H9 (cell line): ENCODE measurements at regions not wholly inside any gene's neighbourhood (a gene's known extent, or its start where the extent isn't known, plus 50 kb on each side); places are given as distances from the start of the nearest gene placed in this dataset.

Source experiments
- DNase-seq: peaks from one replicate; pipeline ENCODE4 v3.0.0-alpha.2; 2017
- H2AFZ ChIP-seq: one replicate; pipeline ENCODE4 v1.6.1; 2013; ENCODE audit warnings: mild to moderate bottlenecking, low read length, control low read depth, moderate library complexity
- H2AK5ac ChIP-seq: 2 replicates; pipeline ENCODE4 v1.6.1; 2013; ENCODE audit warnings: low read length, control low read depth, mixed read lengths; ENCODE audit not compliant: insufficient read length
- H2BK120ac ChIP-seq: one replicate; pipeline ENCODE4 v1.6.1; 2013; ENCODE audit warnings: low read depth, mild to moderate bottlenecking, low read length, control low read depth, inconsistent platforms; ENCODE audit not compliant: poor library complexity, severe bottlenecking
- H2BK12ac ChIP-seq: 2 replicates; pipeline ENCODE4 v1.6.1; 2013; ENCODE audit warnings: low read length, control low read depth, mixed read lengths, low read depth; ENCODE audit not compliant: insufficient read length
- H2BK15ac ChIP-seq: 2 replicates; pipeline ENCODE4 v1.6.1; 2013; ENCODE audit warnings: low read depth, low read length, control low read depth
- H2BK20ac ChIP-seq: one replicate; pipeline ENCODE4 v1.6.1; 2013; ENCODE audit warnings: low read depth, mild to moderate bottlenecking, low read length, control low read depth, inconsistent platforms; ENCODE audit not compliant: poor library complexity, severe bottlenecking
- H2BK5ac ChIP-seq: 2 replicates; pipeline ENCODE4 v1.6.1; 2013; ENCODE audit warnings: low read length, control low read depth, mixed read lengths; ENCODE audit not compliant: insufficient read length
- H3K14ac ChIP-seq: 2 replicates; pipeline ENCODE4 v1.6.1; 2013; ENCODE audit warnings: low read length, control low read depth; ENCODE audit not compliant: insufficient read depth
- H3K18ac ChIP-seq: 2 replicates; pipeline ENCODE4 v1.6.1; 2013; ENCODE audit warnings: low read depth, mild to moderate bottlenecking, mixed read lengths, low read length, control low read depth; ENCODE audit not compliant: insufficient read length
- H3K23ac ChIP-seq: 2 replicates; pipeline ENCODE4 v1.6.1; 2013; ENCODE audit warnings: low read length, control low read depth, mixed read lengths, low read depth; ENCODE audit not compliant: insufficient read length
- H3K23me2 ChIP-seq: 2 replicates; pipeline ENCODE4 v1.6.1; 2013; ENCODE audit warnings: low read depth, mild to moderate bottlenecking, mixed read lengths, low read length, control low read depth; ENCODE audit not compliant: insufficient read length, poor library complexity, severe bottlenecking
- H3K27ac ChIP-seq: 2 replicates; pipeline ENCODE4 v1.5.1; 2013; ENCODE audit warnings: low read length, control low read depth, mixed read lengths, low read depth; ENCODE audit not compliant: insufficient read length
- H3K27me3 ChIP-seq: 2 replicates; pipeline ENCODE4 v1.6.1; 2013; ENCODE audit warnings: low read length, control low read depth, inconsistent platforms; ENCODE audit not compliant: insufficient read depth
- H3K4ac ChIP-seq: 2 replicates; pipeline ENCODE4 v1.6.1; 2013; ENCODE audit warnings: low read depth, mild to moderate bottlenecking, control low read depth, inconsistent platforms, low read length, moderate library complexity
- H3K4me1 ChIP-seq: 2 replicates; pipeline ENCODE4 v1.6.1; 2013; ENCODE audit warnings: low read length, control low read depth, inconsistent platforms; ENCODE audit not compliant: insufficient read depth
- H3K4me2 ChIP-seq: 2 replicates; pipeline ENCODE4 v1.6.1; 2013; ENCODE audit warnings: low read length, control low read depth, mixed read lengths; ENCODE audit not compliant: insufficient read length, insufficient read depth
- H3K56ac ChIP-seq: 2 replicates; pipeline ENCODE4 v1.6.1; 2013; ENCODE audit warnings: low read depth, mild to moderate bottlenecking, mixed read lengths, low read length, control low read depth; ENCODE audit not compliant: insufficient read length
- H3K79me1 ChIP-seq: 2 replicates; pipeline ENCODE4 v1.6.1; 2013; ENCODE audit warnings: low read depth, mild to moderate bottlenecking, moderate library complexity, low read length, control low read depth, inconsistent platforms; ENCODE audit not compliant: insufficient read depth, poor library complexity, severe bottlenecking
- H3K79me2 ChIP-seq: 2 replicates; pipeline ENCODE4 v1.6.1; 2013; ENCODE audit warnings: low read length, control low read depth, inconsistent platforms; ENCODE audit not compliant: insufficient read depth
- H3K9ac ChIP-seq: 2 replicates; pipeline ENCODE4 v1.6.1; 2013; ENCODE audit warnings: low read length, control low read depth, mixed read lengths; ENCODE audit not compliant: insufficient read length; ENCODE audit errors: extremely low read depth
- H3K9me3 ChIP-seq: one replicate; pipeline ENCODE4 v1.6.1; 2013; ENCODE audit warnings: low read depth, low read length, inconsistent platforms; ENCODE audit not compliant: control insufficient read depth
- H3T11ph ChIP-seq: one replicate; pipeline ENCODE4 v1.6.1; 2013; ENCODE audit warnings: mild to moderate bottlenecking, low read length, control low read depth, inconsistent platforms
- H4K20me1 ChIP-seq: one replicate; pipeline ENCODE4 v1.6.1; 2013; ENCODE audit not compliant: control insufficient read depth, insufficient read length, insufficient read depth
- H4K5ac ChIP-seq: 2 replicates; pipeline ENCODE4 v1.6.1; 2013; ENCODE audit warnings: low read depth, mild to moderate bottlenecking, mixed read lengths, low read length, control low read depth; ENCODE audit not compliant: insufficient read length
- H4K8ac ChIP-seq: replicated peaks from 2 replicates; pipeline ENCODE4 v1.6.1; 2013; ENCODE audit warnings: low read length, control low read depth, mixed read lengths, low read depth; ENCODE audit not compliant: insufficient read length
- H4K91ac ChIP-seq: 2 replicates; pipeline ENCODE4 v1.6.1; 2013; ENCODE audit warnings: low read depth, mild to moderate bottlenecking, moderate library complexity, mixed read lengths, low read length, control low read depth; ENCODE audit not compliant: insufficient read length
- H3K27ac Mint-ChIP-seq, 3 experiments: 2 replicates in 2 of 3; 3 replicates in 1 of 3; pipeline ENCODE4 v1.8.0; 2020 to 2021; ENCODE audit warnings: mixed read lengths in 3 of 3, mild to moderate bottlenecking in 1 of 3, moderate library complexity in 1 of 3
- H3K27me3 Mint-ChIP-seq: 2 replicates; pipeline ENCODE4 v1.8.0; 2021; ENCODE audit warnings: low read depth, mild to moderate bottlenecking, moderate library complexity, mixed read lengths
- H3K36me3 Mint-ChIP-seq, 3 experiments: 2 replicates in 2 of 3; 3 replicates in 1 of 3; pipeline ENCODE4 v1.8.0; 2020 to 2021; ENCODE audit warnings: low read depth in 3 of 3, mixed read lengths in 3 of 3; ENCODE audit not compliant: insufficient read depth in 1 of 3
- H3K4me1 Mint-ChIP-seq, 2 experiments: 2 replicates each; pipeline ENCODE4 v1.8.0; 2020; ENCODE audit warnings: mixed read lengths in 2 of 2
- H3K4me3 Mint-ChIP-seq, 2 experiments: 2 replicates in 1 of 2; 3 replicates in 1 of 2; pipeline ENCODE4 v1.8.0; 2020 to 2021; ENCODE audit warnings: mild to moderate bottlenecking in 2 of 2, mixed read lengths in 2 of 2, moderate library complexity in 1 of 2
- H3K9me3 Mint-ChIP-seq, 2 experiments: 2 replicates in 1 of 2; 3 replicates in 1 of 2; pipeline ENCODE4 v1.8.0; 2020; ENCODE audit warnings: mild to moderate bottlenecking in 2 of 2, mixed read lengths in 2 of 2, moderate library complexity in 1 of 2
- WGBS: extraction: QIAGEN DNeasy Blood & Tissue Kit; methylation state at CpG from one replicate; pipeline ENCODE4 v1.1.7; 2013; ENCODE audit warnings: missing lambda C conversion rate, low lambda C conversion rate, mixed read lengths; ENCODE audit not compliant: insufficient read length; ENCODE audit errors: extremely low coverage; 5-methylcytosine and 5-hydroxymethylcytosine counted together
- TF ChIP-seq, protein P1 (sequence below): fragments of 200-600 bp; sonication (generic); conservative IDR thresholded peaks from 3 replicates; pipeline ENCODE4 v1.8.0; 2021; ENCODE audit warnings: antibody characterized with exemption, mild to moderate bottlenecking

DNA sequence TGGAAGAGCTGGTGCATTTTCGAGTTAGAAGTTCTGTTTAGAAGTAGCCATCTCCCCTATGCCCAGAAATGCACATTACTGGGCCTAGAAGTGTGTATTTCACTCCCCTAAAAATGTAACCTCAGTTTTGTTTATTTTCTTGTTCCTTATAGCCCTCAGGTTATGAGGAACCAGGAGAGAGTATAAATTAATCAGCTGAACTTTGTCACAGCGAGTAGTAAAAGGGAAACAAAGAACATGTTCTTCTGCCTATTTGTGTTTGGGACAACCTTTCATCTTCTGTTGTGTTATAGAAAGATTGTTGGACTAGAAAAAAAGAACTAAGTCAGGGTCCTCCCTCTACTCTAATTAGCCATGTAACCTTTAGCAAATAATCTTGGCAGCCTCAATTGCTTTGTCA is 160.5 kb upstream of the PDE4B start:
- Histone ChIP-seq H2AFZ (no peak overlapping the region), H3K9ac (no peak overlapping the region), H3K23me2 (no peaks in the 10 kb centered on the region), H3K56ac (no peak overlapping the region), H4K8ac (no peak overlapping the region), H2BK5ac (no peak overlapping the region), H3T11ph (no peak overlapping the region), H3K4me2 (no peak overlapping the region), H4K5ac (no peak overlapping the region), H2BK15ac (no peak overlapping the region), H2BK120ac (no peak overlapping the region), H4K91ac (no peak overlapping the region), H3K9me3 (no peaks in the 10 kb centered on the region), H3K4ac (no peak overlapping the region), H3K27me3 (no peaks in the 10 kb centered on the region), H3K18ac (no peak overlapping the region), H2BK20ac (no peak overlapping the region), H3K23ac (no peak overlapping the region), H2BK12ac (no peak overlapping the region), H3K27ac (no peak overlapping the region), H3K79me1 (no peaks in the 10 kb centered on the region), H4K20me1 (no peaks in the 10 kb centered on the region), H3K14ac (no peak overlapping the region), H3K79me2 (no peaks in the 10 kb centered on the region), H2AK5ac (no peak overlapping the region), H3K4me1 (no peaks in the 10 kb centered on the region)
- TF ChIP-seq, protein P1, sequence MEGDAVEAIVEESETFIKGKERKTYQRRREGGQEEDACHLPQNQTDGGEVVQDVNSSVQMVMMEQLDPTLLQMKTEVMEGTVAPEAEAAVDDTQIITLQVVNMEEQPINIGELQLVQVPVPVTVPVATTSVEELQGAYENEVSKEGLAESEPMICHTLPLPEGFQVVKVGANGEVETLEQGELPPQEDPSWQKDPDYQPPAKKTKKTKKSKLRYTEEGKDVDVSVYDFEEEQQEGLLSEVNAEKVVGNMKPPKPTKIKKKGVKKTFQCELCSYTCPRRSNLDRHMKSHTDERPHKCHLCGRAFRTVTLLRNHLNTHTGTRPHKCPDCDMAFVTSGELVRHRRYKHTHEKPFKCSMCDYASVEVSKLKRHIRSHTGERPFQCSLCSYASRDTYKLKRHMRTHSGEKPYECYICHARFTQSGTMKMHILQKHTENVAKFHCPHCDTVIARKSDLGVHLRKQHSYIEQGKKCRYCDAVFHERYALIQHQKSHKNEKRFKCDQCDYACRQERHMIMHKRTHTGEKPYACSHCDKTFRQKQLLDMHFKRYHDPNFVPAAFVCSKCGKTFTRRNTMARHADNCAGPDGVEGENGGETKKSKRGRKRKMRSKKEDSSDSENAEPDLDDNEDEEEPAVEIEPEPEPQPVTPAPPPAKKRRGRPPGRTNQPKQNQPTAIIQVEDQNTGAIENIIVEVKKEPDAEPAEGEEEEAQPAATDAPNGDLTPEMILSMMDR: no peak
- Mint-ChIP-seq H3K36me3 (no peaks in the 10 kb centered on the region), H3K27ac (no peak overlapping the region), H3K27me3 (no peaks in the 10 kb centered on the region), H3K9me3 (no peaks in the 10 kb centered on the region), H3K4me3 (no peak overlapping the region), H3K4me1 (peaks cover 0 to 3% of the 10 kb centered on the region in 2 experiments; a peak in 1 of 4 replicates)
- no peak for DNase-seq
- no CpG with 5 or more reads among the region's 2 CpGs for WGBS
